ENCODE measurements at regions not wholly inside any gene's neighbourhood (a gene's known extent, or its start where the extent isn't known, plus 50 kb on each side); places are given as distances from the start of the nearest gene placed in this dataset.

- no peaks in the 10 kb centered on the region for H3K4me1 ChIP-seq (ENCODE audit: control insufficient read depth, insufficient read depth, low read length)
- H3K27me3 ChIP-seq (ENCODE audit: control insufficient read depth, insufficient read depth, low read length), result no peaks in the 10 kb centered on the region
- no peak overlapping the region for H3K27ac ChIP-seq (ENCODE audit: low read depth, low read length)
- H3K36me3 ChIP-seq (ENCODE audit: control insufficient read depth, insufficient read depth, low read length), result no peaks in the 10 kb centered on the region
- no peaks in the 10 kb centered on the region for H3K9me3 ChIP-seq (ENCODE audit: control insufficient read depth, insufficient read depth, low read length)
- no peak overlapping the region for H3K9ac ChIP-seq (ENCODE audit: low read depth, low read length)
- no peak overlapping the region for H3K4me3 ChIP-seq (ENCODE audit: low read depth, low read length)
Observed at GRCh38 chr21:35352066-35352770, 303.1 kb upstream of the RUNX1 start.

- no peak overlapping the region for H3K27ac ChIP-seq (ENCODE audit: low read depth, low read length)
- H3K9ac ChIP-seq (ENCODE audit: low read depth, low read length), result no peak overlapping the region
- no peak overlapping the region for H3K4me3 ChIP-seq (ENCODE audit: low read depth, low read length)
- no peaks in the 10 kb centered on the region for H3K4me1 ChIP-seq (ENCODE audit: control insufficient read depth, insufficient read depth, low read length)
- H3K36me3 ChIP-seq (ENCODE audit: control insufficient read depth, insufficient read depth, low read length), result no peaks in the 10 kb centered on the region
- no peaks in the 10 kb centered on the region for H3K9me3 ChIP-seq (ENCODE audit: control insufficient read depth, insufficient read depth, low read length)
- H3K27me3 ChIP-seq (ENCODE audit: control insufficient read depth, insufficient read depth, low read length), result no peaks in the 10 kb centered on the region
Observed at GRCh38 chr21:35351434-35351833, 302.3 kb upstream of the RUNX1 start.

GRCh38 chr21:35350965-35351364, 301.9 kb upstream of the RUNX1 start:
- Histone ChIP-seq H3K4me1 (ENCODE audit: control insufficient read depth, insufficient read depth, low read length) (no peaks in the 10 kb centered on the region), H3K27me3 (ENCODE audit: control insufficient read depth, insufficient read depth, low read length) (no peaks in the 10 kb centered on the region), H3K9ac (ENCODE audit: low read depth, low read length) (no peak overlapping the region), H3K27ac (ENCODE audit: low read depth, low read length) (no peak overlapping the region), H3K4me3 (ENCODE audit: low read depth, low read length) (no peak overlapping the region), H3K9me3 (ENCODE audit: control insufficient read depth, insufficient read depth, low read length) (no peaks in the 10 kb centered on the region), H3K36me3 (ENCODE audit: control insufficient read depth, insufficient read depth, low read length) (no peaks in the 10 kb centered on the region)

- Histone ChIP-seq H3K9me3 (ENCODE audit: control insufficient read depth, insufficient read depth, low read length) (no peaks in the 10 kb centered on the region), H3K27ac (ENCODE audit: low read depth, low read length) (no peak overlapping the region), H3K27me3 (ENCODE audit: control insufficient read depth, insufficient read depth, low read length) (no peaks in the 10 kb centered on the region), H3K36me3 (ENCODE audit: control insufficient read depth, insufficient read depth, low read length) (no peaks in the 10 kb centered on the region), H3K9ac (ENCODE audit: low read depth, low read length) (no peak overlapping the region), H3K4me1 (ENCODE audit: control insufficient read depth, insufficient read depth, low read length) (no peaks in the 10 kb centered on the region), H3K4me3 (ENCODE audit: low read depth, low read length) (no peak overlapping the region)
Observed at GRCh38 chr21:35349376-35350080, 300.4 kb upstream of the RUNX1 start.

- no peak overlapping the region for H3K4me3 ChIP-seq (ENCODE audit: low read depth, low read length)
- H3K27ac ChIP-seq (ENCODE audit: low read depth, low read length), result no peak overlapping the region
- no peaks in the 10 kb centered on the region for H3K27me3 ChIP-seq (ENCODE audit: control insufficient read depth, insufficient read depth, low read length)
- no peaks in the 10 kb centered on the region for H3K4me1 ChIP-seq (ENCODE audit: control insufficient read depth, insufficient read depth, low read length)
- no peaks in the 10 kb centered on the region for H3K9me3 ChIP-seq (ENCODE audit: control insufficient read depth, insufficient read depth, low read length)
- no peak overlapping the region for H3K9ac ChIP-seq (ENCODE audit: low read depth, low read length)
- H3K36me3 ChIP-seq (ENCODE audit: control insufficient read depth, insufficient read depth, low read length), result no peaks in the 10 kb centered on the region
Observed at GRCh38 chr21:35348686-35349085, 299.6 kb upstream of the RUNX1 start.

- H3K27ac ChIP-seq (ENCODE audit: low read depth, low read length), result no peak overlapping the region
- H3K9ac ChIP-seq (ENCODE audit: low read depth, low read length), result no peak overlapping the region
- no peak overlapping the region for H3K4me3 ChIP-seq (ENCODE audit: low read depth, low read length)
Observed at GRCh38 chr21:35346697-35347096, 297.6 kb upstream of the RUNX1 start.

GRCh38 chr21:35345954-35346353, 296.9 kb upstream of the RUNX1 start:
- Histone ChIP-seq H3K27me3 (ENCODE audit: control insufficient read depth, insufficient read depth, low read length) (no peaks in the 10 kb centered on the region), H3K9me3 (ENCODE audit: control insufficient read depth, insufficient read depth, low read length) (no peaks in the 10 kb centered on the region), H3K27ac (ENCODE audit: low read depth, low read length) (no peak overlapping the region), H3K9ac (ENCODE audit: low read depth, low read length) (no peak overlapping the region), H3K4me3 (ENCODE audit: low read depth, low read length) (no peak overlapping the region), H3K4me1 (ENCODE audit: control insufficient read depth, insufficient read depth, low read length) (no peaks in the 10 kb centered on the region), H3K36me3 (ENCODE audit: control insufficient read depth, insufficient read depth, low read length) (no peaks in the 10 kb centered on the region)

More at GRCh38 chr21:35346697-35347096, 297.6 kb upstream of the RUNX1 start:
- Histone ChIP-seq H3K36me3 (ENCODE audit: control insufficient read depth, insufficient read depth, low read length) (no peaks in the 10 kb centered on the region), H3K27me3 (ENCODE audit: control insufficient read depth, insufficient read depth, low read length) (no peaks in the 10 kb centered on the region), H3K9me3 (ENCODE audit: control insufficient read depth, insufficient read depth, low read length) (no peaks in the 10 kb centered on the region), H3K4me1 (ENCODE audit: control insufficient read depth, insufficient read depth, low read length) (no peaks in the 10 kb centered on the region)

GRCh38 chr21:35344582-35344981, 295.5 kb upstream of the RUNX1 start:
- H3K36me3 ChIP-seq (ENCODE audit: control insufficient read depth, insufficient read depth, low read length), result no peaks in the 10 kb centered on the region
- H3K27ac ChIP-seq (ENCODE audit: low read depth, low read length), result no peak overlapping the region
- no peaks in the 10 kb centered on the region for H3K27me3 ChIP-seq (ENCODE audit: control insufficient read depth, insufficient read depth, low read length)
- no peaks in the 10 kb centered on the region for H3K4me1 ChIP-seq (ENCODE audit: control insufficient read depth, insufficient read depth, low read length)
- H3K9ac ChIP-seq (ENCODE audit: low read depth, low read length), result no peak overlapping the region
- no peaks in the 10 kb centered on the region for H3K9me3 ChIP-seq (ENCODE audit: control insufficient read depth, insufficient read depth, low read length)
- no peak overlapping the region for H3K4me3 ChIP-seq (ENCODE audit: low read depth, low read length)

- Histone ChIP-seq H3K4me3 (ENCODE audit: low read depth, low read length) (no peak overlapping the region), H3K36me3 (ENCODE audit: control insufficient read depth, insufficient read depth, low read length) (no peaks in the 10 kb centered on the region), H3K9me3 (ENCODE audit: control insufficient read depth, insufficient read depth, low read length) (no peaks in the 10 kb centered on the region)
Observed at GRCh38 chr21:35343046-35343819, 294.1 kb upstream of the RUNX1 start.

GRCh38 chr21:35342440-35342839, 293.3 kb upstream of the RUNX1 start:
- H3K27ac ChIP-seq (ENCODE audit: low read depth, low read length), result no peak overlapping the region
- H3K4me3 ChIP-seq (ENCODE audit: low read depth, low read length), result no peak overlapping the region
- H3K9me3 ChIP-seq (ENCODE audit: control insufficient read depth, insufficient read depth, low read length), result no peaks in the 10 kb centered on the region
- H3K36me3 ChIP-seq (ENCODE audit: control insufficient read depth, insufficient read depth, low read length), result no peaks in the 10 kb centered on the region
- H3K4me1 ChIP-seq (ENCODE audit: control insufficient read depth, insufficient read depth, low read length), result no peaks in the 10 kb centered on the region
- H3K9ac ChIP-seq (ENCODE audit: low read depth, low read length), result no peak overlapping the region
- no peaks in the 10 kb centered on the region for H3K27me3 ChIP-seq (ENCODE audit: control insufficient read depth, insufficient read depth, low read length)

More at GRCh38 chr21:35343046-35343819, 294.1 kb upstream of the RUNX1 start:
- Histone ChIP-seq H3K27me3 (ENCODE audit: control insufficient read depth, insufficient read depth, low read length) (no peaks in the 10 kb centered on the region), H3K4me1 (ENCODE audit: control insufficient read depth, insufficient read depth, low read length) (no peaks in the 10 kb centered on the region), H3K27ac (ENCODE audit: low read depth, low read length) (no peak overlapping the region), H3K9ac (ENCODE audit: low read depth, low read length) (no peak overlapping the region)

GRCh38 chr21:35340273-35340672, 291.2 kb upstream of the RUNX1 start:
- Histone ChIP-seq H3K9ac (ENCODE audit: low read depth, low read length) (no peak overlapping the region), H3K4me1 (ENCODE audit: control insufficient read depth, insufficient read depth, low read length) (no peaks in the 10 kb centered on the region), H3K27ac (ENCODE audit: low read depth, low read length) (no peak overlapping the region), H3K36me3 (ENCODE audit: control insufficient read depth, insufficient read depth, low read length) (no peaks in the 10 kb centered on the region), H3K27me3 (ENCODE audit: control insufficient read depth, insufficient read depth, low read length) (no peaks in the 10 kb centered on the region), H3K9me3 (ENCODE audit: control insufficient read depth, insufficient read depth, low read length) (no peaks in the 10 kb centered on the region), H3K4me3 (ENCODE audit: low read depth, low read length) (no peak overlapping the region)

Data from HUES48 (cell line).